ENCODE measurements at regions not wholly inside any gene's neighbourhood (a gene's known extent, or its start where the extent isn't known, plus 50 kb on each side); places are given as distances from the start of the nearest gene placed in this dataset.

- H3K27ac ChIP-seq (ENCODE audit: low read depth, low read length): no peak overlapping the region
- Mint-ChIP-seq H3K9me3 (peaks cover 0 to 3% (median 0%) of the 10 kb centered on the region in 11 donors), H3K27me3 (peaks cover 0 to 21% (median 5%) of the 10 kb centered on the region in 5 donors), H3K4me3 (no peak overlapping the region), H3K4me1 (no peaks in the 10 kb centered on the region), H3K27ac (no peak overlapping the region), H3K36me3 (no peaks in the 10 kb centered on the region)
- H3K36me3 ChIP-seq (ENCODE audit: control insufficient read depth in 2 of 3, insufficient read depth in 3 of 3, low read length in 3 of 3): no peaks in the 10 kb centered on the region
- no peak for ATAC-seq
- H3K9me3 ChIP-seq (ENCODE audit: control insufficient read depth in 2 of 3, low read length in 3 of 3): no peaks in the 10 kb centered on the region
- no peak overlapping the region for H3K4me3 ChIP-seq (ENCODE audit: low read length)
- no peak for DNase-seq
- no peaks in the 10 kb centered on the region for H3K27me3 ChIP-seq (ENCODE audit: control insufficient read depth in 2 of 2, insufficient read depth in 2 of 2, low read length in 2 of 2)
- ChIA-PET CTCF (no interaction called here), POLR2A (no interaction called here)
- intact Hi-C loops (cut with micrococcal nuclease): no loop called here
- no peaks in the 10 kb centered on the region for H3K4me1 ChIP-seq (ENCODE audit: control insufficient read depth in 2 of 2, insufficient read depth in 2 of 2, low read length in 2 of 2)
Observed at GRCh38 chr1:87880098-87880760, 551.5 kb downstream of the LMO4 start.

GRCh38 chr1:87880764-87881163, 552.1 kb downstream of the LMO4 start:
- H3K4me3 Mint-ChIP-seq: no peak overlapping the region
- ATAC-seq: no peak
- intact Hi-C loops (cut with micrococcal nuclease): no loop called here
- no peak overlapping the region for H3K27ac Mint-ChIP-seq
- Histone ChIP-seq H3K27me3 (ENCODE audit: control insufficient read depth in 2 of 2, insufficient read depth in 2 of 2, low read length in 2 of 2) (no peaks in the 10 kb centered on the region), H3K36me3 (ENCODE audit: control insufficient read depth in 2 of 3, insufficient read depth in 3 of 3, low read length in 3 of 3) (no peaks in the 10 kb centered on the region), H3K27ac (ENCODE audit: low read depth, low read length) (no peak overlapping the region), H3K4me1 (ENCODE audit: control insufficient read depth in 2 of 2, insufficient read depth in 2 of 2, low read length in 2 of 2) (no peaks in the 10 kb centered on the region), H3K9me3 (ENCODE audit: control insufficient read depth in 2 of 3, low read length in 3 of 3) (no peaks in the 10 kb centered on the region), H3K4me3 (ENCODE audit: low read length) (no peak overlapping the region)
- DNase-seq: no peak
- peaks cover 0 to 21% (median 5%) of the 10 kb centered on the region in 5 donors for H3K27me3 Mint-ChIP-seq
- H3K9me3 Mint-ChIP-seq: peaks cover 0 to 3% (median 0%) of the 10 kb centered on the region in 11 donors
- ChIA-PET POLR2A (no interaction called here), CTCF (no interaction called here)
- no peaks in the 10 kb centered on the region for H3K4me1 Mint-ChIP-seq
- no peaks in the 10 kb centered on the region for H3K36me3 Mint-ChIP-seq

GRCh38 chr1:87883906-87884305, 555.2 kb downstream of the LMO4 start:
- Histone ChIP-seq H3K27ac (ENCODE audit: low read depth, low read length) (no peak overlapping the region), H3K9me3 (ENCODE audit: control insufficient read depth in 2 of 3, low read length in 3 of 3) (no peaks in the 10 kb centered on the region), H3K4me1 (ENCODE audit: control insufficient read depth in 2 of 2, insufficient read depth in 2 of 2, low read length in 2 of 2) (no peaks in the 10 kb centered on the region), H3K4me3 (ENCODE audit: low read length) (no peak overlapping the region), H3K36me3 (ENCODE audit: control insufficient read depth in 2 of 3, insufficient read depth in 3 of 3, low read length in 3 of 3) (no peaks in the 10 kb centered on the region), H3K27me3 (ENCODE audit: control insufficient read depth in 2 of 2, insufficient read depth in 2 of 2, low read length in 2 of 2) (no peaks in the 10 kb centered on the region)
- no peak for DNase-seq
- H3K9me3 Mint-ChIP-seq: peaks cover 0 to 4% (median 0%) of the 10 kb centered on the region in 11 donors
- ChIA-PET POLR2A (no interaction called here), CTCF (no interaction called here)
- no peaks in the 10 kb centered on the region for H3K36me3 Mint-ChIP-seq
- peaks cover 0 to 17% (median 5%) of the 10 kb centered on the region in 5 donors for H3K27me3 Mint-ChIP-seq
- H3K4me1 Mint-ChIP-seq: no peaks in the 10 kb centered on the region
- ATAC-seq: no peak
- no peak overlapping the region for H3K27ac Mint-ChIP-seq
- intact Hi-C loops (cut with micrococcal nuclease): no loop called here
- no peak overlapping the region for H3K4me3 Mint-ChIP-seq

- no peak overlapping the region for H3K4me3 ChIP-seq (ENCODE audit: low read length)
- POLR2A ChIA-PET: no interaction called here
- Mint-ChIP-seq H3K27me3 (peaks cover 0 to 17% (median 5%) of the 10 kb centered on the region in 5 donors), H3K4me1 (no peaks in the 10 kb centered on the region), H3K27ac (no peak overlapping the region), H3K36me3 (no peaks in the 10 kb centered on the region), H3K4me3 (no peak overlapping the region), H3K9me3 (peaks cover 0 to 4% (median 0%) of the 10 kb centered on the region in 11 donors)
- no peaks in the 10 kb centered on the region for H3K27me3 ChIP-seq (ENCODE audit: control insufficient read depth in 2 of 2, insufficient read depth in 2 of 2, low read length in 2 of 2)
- ATAC-seq (no peak), DNase-seq (no peak)
- H3K4me1 ChIP-seq (ENCODE audit: control insufficient read depth in 2 of 2, insufficient read depth in 2 of 2, low read length in 2 of 2): no peaks in the 10 kb centered on the region
- no peaks in the 10 kb centered on the region for H3K9me3 ChIP-seq (ENCODE audit: control insufficient read depth in 2 of 3, low read length in 3 of 3)
- CTCF ChIA-PET: no interaction called here
- H3K27ac ChIP-seq (ENCODE audit: low read depth, low read length): no peak overlapping the region
- intact Hi-C loops (cut with micrococcal nuclease): no loop called here
- H3K36me3 ChIP-seq (ENCODE audit: control insufficient read depth in 2 of 3, insufficient read depth in 3 of 3, low read length in 3 of 3): no peaks in the 10 kb centered on the region
Observed at GRCh38 chr1:87884581-87884980, 555.9 kb downstream of the LMO4 start.

GRCh38 chr1:87885278-87886025, 556.8 kb downstream of the LMO4 start:
- Mint-ChIP-seq H3K27me3 (peaks cover 0 to 14% (median 5%) of the 10 kb centered on the region in 5 donors), H3K27ac (no peak overlapping the region), H3K4me1 (no peaks in the 10 kb centered on the region), H3K9me3 (peaks cover 0 to 4% (median 0%) of the 10 kb centered on the region in 11 donors), H3K36me3 (no peaks in the 10 kb centered on the region), H3K4me3 (no peak overlapping the region)
- POLR2A ChIA-PET: no interaction called here
- CTCF ChIA-PET: no interaction called here
- intact Hi-C loops (cut with micrococcal nuclease): no loop called here
- no peak overlapping the region for H3K4me3 ChIP-seq (ENCODE audit: low read length)
- no peaks in the 10 kb centered on the region for H3K36me3 ChIP-seq (ENCODE audit: control insufficient read depth in 2 of 3, insufficient read depth in 3 of 3, low read length in 3 of 3)
- ATAC-seq: no peak
- no peak overlapping the region for H3K27ac ChIP-seq (ENCODE audit: low read depth, low read length)
- H3K9me3 ChIP-seq (ENCODE audit: control insufficient read depth in 2 of 3, low read length in 3 of 3): no peaks in the 10 kb centered on the region
- no peak for DNase-seq
- H3K27me3 ChIP-seq (ENCODE audit: control insufficient read depth in 2 of 2, insufficient read depth in 2 of 2, low read length in 2 of 2): no peaks in the 10 kb centered on the region
- H3K4me1 ChIP-seq (ENCODE audit: control insufficient read depth in 2 of 2, insufficient read depth in 2 of 2, low read length in 2 of 2): no peaks in the 10 kb centered on the region

GRCh38 chr1:87887100-87887499, 558.4 kb downstream of the LMO4 start:
- no peaks in the 10 kb centered on the region for H3K27me3 ChIP-seq (ENCODE audit: control insufficient read depth in 2 of 2, insufficient read depth in 2 of 2, low read length in 2 of 2)
- ATAC-seq (no peak), DNase-seq (no peak)
- peaks cover 0 to under 1% (median 0%) of the 10 kb centered on the region in 5 donors for H3K27me3 Mint-ChIP-seq
- H3K9me3 ChIP-seq (ENCODE audit: control insufficient read depth in 2 of 3, low read length in 3 of 3): no peaks in the 10 kb centered on the region
- intact Hi-C loops (cut with micrococcal nuclease): no loop called here
- CTCF ChIA-PET: no interaction called here
- no peak overlapping the region for H3K4me3 ChIP-seq (ENCODE audit: low read length)
- POLR2A ChIA-PET: no interaction called here
- no peaks in the 10 kb centered on the region for H3K4me1 ChIP-seq (ENCODE audit: control insufficient read depth in 2 of 2, insufficient read depth in 2 of 2, low read length in 2 of 2)
- no peak overlapping the region for H3K27ac Mint-ChIP-seq
- peaks cover 0 to 4% (median 0%) of the 10 kb centered on the region in 11 donors for H3K9me3 Mint-ChIP-seq
- H3K4me1 Mint-ChIP-seq: no peaks in the 10 kb centered on the region
- no peaks in the 10 kb centered on the region for H3K36me3 ChIP-seq (ENCODE audit: control insufficient read depth in 2 of 3, insufficient read depth in 3 of 3, low read length in 3 of 3)
- no peaks in the 10 kb centered on the region for H3K36me3 Mint-ChIP-seq
- no peak overlapping the region for H3K27ac ChIP-seq (ENCODE audit: low read depth, low read length)
- no peak overlapping the region for H3K4me3 Mint-ChIP-seq

GRCh38 chr1:87888446-87888845, 559.8 kb downstream of the LMO4 start:
- intact Hi-C loops (cut with micrococcal nuclease): no loop called here
- no peaks in the 10 kb centered on the region for H3K36me3 Mint-ChIP-seq
- DNase-seq: no peak
- Histone ChIP-seq H3K27ac (ENCODE audit: low read depth, low read length) (no peak overlapping the region), H3K27me3 (ENCODE audit: control insufficient read depth in 2 of 2, insufficient read depth in 2 of 2, low read length in 2 of 2) (no peaks in the 10 kb centered on the region), H3K4me3 (ENCODE audit: low read length) (no peak overlapping the region), H3K36me3 (ENCODE audit: control insufficient read depth in 2 of 3, insufficient read depth in 3 of 3, low read length in 3 of 3) (no peaks in the 10 kb centered on the region), H3K9me3 (ENCODE audit: control insufficient read depth in 2 of 3, low read length in 3 of 3) (no peaks in the 10 kb centered on the region), H3K4me1 (ENCODE audit: control insufficient read depth in 2 of 2, insufficient read depth in 2 of 2, low read length in 2 of 2) (no peaks in the 10 kb centered on the region)
- POLR2A ChIA-PET: no interaction called here
- CTCF ChIA-PET: no interaction called here
- H3K27me3 Mint-ChIP-seq: peaks cover 0 to 4% (median 0%) of the 10 kb centered on the region in 5 donors
- ATAC-seq: no peak
- H3K4me3 Mint-ChIP-seq: no peak overlapping the region
- H3K27ac Mint-ChIP-seq: no peak overlapping the region
- H3K9me3 Mint-ChIP-seq: peaks cover 0 to 4% (median 0%) of the 10 kb centered on the region in 11 donors
- H3K4me1 Mint-ChIP-seq: no peaks in the 10 kb centered on the region
